ENCODE measurements at regions not wholly inside any gene's neighbourhood (a gene's known extent, or its start where the extent isn't known, plus 50 kb on each side); places are given as distances from the start of the nearest gene placed in this dataset.

GRCh38 chr7:153628406-153628805 lies 423.8 kb upstream of the DPP6 start:
- H3K9me3 ChIP-seq (replicated peaks in 1 of 2; ENCODE audit: control insufficient read depth in 2 of 2, insufficient read depth in 1 of 2, low read depth in 1 of 2, low read length in 2 of 2), result no peaks in the 10 kb centered on the region
- H3K4me1 ChIP-seq (ENCODE audit: control insufficient read depth in 2 of 2, insufficient read depth in 1 of 2, low read depth in 1 of 2, low read length in 2 of 2), result no peaks in the 10 kb centered on the region
- H2BK12ac ChIP-seq (ENCODE audit: low read length), result no peak overlapping the region
- H3K14ac ChIP-seq (ENCODE audit: low read length), result no peak overlapping the region
- no peak overlapping the region for H4K91ac ChIP-seq (ENCODE audit: low read depth, low read length, poor library complexity)
- H3K36me3 ChIP-seq (replicated peaks in 1 of 2; ENCODE audit: control insufficient read depth in 2 of 2, insufficient read depth in 2 of 2, low read length in 2 of 2), result no peaks in the 10 kb centered on the region
- no peak overlapping the region for H3K27ac ChIP-seq (replicated peaks; ENCODE audit: low read length)
- H3K4me3 ChIP-seq (ENCODE audit: low read length in 2 of 2), result no peak overlapping the region
- no peak overlapping the region for H2AK5ac ChIP-seq (ENCODE audit: low read depth, low read length)
- H2AFZ ChIP-seq (ENCODE audit: low read length), result no peak overlapping the region
- H3K23ac ChIP-seq (ENCODE audit: low read depth, low read length, poor library complexity), result no peak overlapping the region
- H3K27me3 ChIP-seq (ENCODE audit: control insufficient read depth in 3 of 3, insufficient read depth in 3 of 3, low read depth in 1 of 3, low read length in 3 of 3), result no peaks in the 10 kb centered on the region
- no peak for DNase-seq (ENCODE audit: low spot score)
- no peaks in the 10 kb centered on the region for H3K79me1 ChIP-seq (ENCODE audit: low read depth, low read length)
- no peak overlapping the region for H2BK15ac ChIP-seq (ENCODE audit: low read length)
- no CpG with 5 or more reads among the region's 6 CpGs for WGBS, 2 donors (ENCODE audit: extremely low coverage in 2 of 2, insufficient read length in 2 of 2, insufficient replicate concordance in 1 of 2)
- H3K4ac ChIP-seq (ENCODE audit: low read length), result no peak overlapping the region
- H3K9ac ChIP-seq (ENCODE audit: low read depth, low read length, poor library complexity), result no peak overlapping the region
- H3K4me2 ChIP-seq (ENCODE audit: insufficient read depth, low read length, poor library complexity, severe bottlenecking), result no peak overlapping the region
- H4K8ac ChIP-seq (ENCODE audit: low read depth, low read length), result no peak overlapping the region
- no peak overlapping the region for H3K18ac ChIP-seq (ENCODE audit: low read length)
- H2BK5ac ChIP-seq (ENCODE audit: low read length), result no peak overlapping the region
- no peak overlapping the region for H2BK120ac ChIP-seq (ENCODE audit: low read depth, low read length)

DNA sequence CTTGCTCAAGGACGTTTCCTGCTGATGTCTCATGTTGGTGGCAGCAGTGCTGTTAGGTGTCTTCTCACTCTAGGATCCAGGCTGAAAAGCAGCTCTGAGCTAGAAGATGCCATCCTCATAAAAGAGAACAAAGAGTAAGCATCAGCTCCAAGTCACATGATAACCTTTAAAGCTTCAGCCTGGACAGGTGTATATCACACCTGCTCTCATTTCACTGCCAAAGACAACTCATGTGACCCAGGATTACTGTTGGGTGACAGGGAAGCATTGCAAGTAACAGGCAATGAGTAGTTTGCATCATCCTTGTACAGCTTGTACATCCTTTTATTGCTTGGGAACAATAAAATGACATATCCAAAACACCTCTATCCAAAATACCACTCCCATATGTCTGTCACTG lies 423.4 kb upstream of the DPP6 start:
- Histone ChIP-seq H3K4ac (ENCODE audit: low read length) (no peak overlapping the region), H2BK12ac (ENCODE audit: low read length) (no peak overlapping the region), H2BK120ac (ENCODE audit: low read depth, low read length) (no peak overlapping the region), H2AK5ac (ENCODE audit: low read depth, low read length) (no peak overlapping the region), H3K23ac (ENCODE audit: low read depth, low read length, poor library complexity) (no peak overlapping the region), H3K9me3 (replicated peaks in 1 of 2; ENCODE audit: control insufficient read depth in 2 of 2, insufficient read depth in 1 of 2, low read depth in 1 of 2, low read length in 2 of 2) (no peaks in the 10 kb centered on the region), H3K27me3 (ENCODE audit: control insufficient read depth in 3 of 3, insufficient read depth in 3 of 3, low read depth in 1 of 3, low read length in 3 of 3) (no peaks in the 10 kb centered on the region), H3K4me3 (ENCODE audit: low read length in 2 of 2) (no peak overlapping the region), H3K27ac (replicated peaks; ENCODE audit: low read length) (no peak overlapping the region), H3K9ac (ENCODE audit: low read depth, low read length, poor library complexity) (no peak overlapping the region), H3K14ac (ENCODE audit: low read length) (no peak overlapping the region), H3K36me3 (replicated peaks in 1 of 2; ENCODE audit: control insufficient read depth in 2 of 2, insufficient read depth in 2 of 2, low read length in 2 of 2) (no peaks in the 10 kb centered on the region), H3K4me1 (ENCODE audit: control insufficient read depth in 2 of 2, insufficient read depth in 1 of 2, low read depth in 1 of 2, low read length in 2 of 2) (no peaks in the 10 kb centered on the region), H4K8ac (ENCODE audit: low read depth, low read length) (no peak overlapping the region), H2BK15ac (ENCODE audit: low read length) (no peak overlapping the region), H3K79me1 (ENCODE audit: low read depth, low read length) (no peaks in the 10 kb centered on the region), H4K91ac (ENCODE audit: low read depth, low read length, poor library complexity) (no peak overlapping the region), H3K18ac (ENCODE audit: low read length) (no peak overlapping the region), H2AFZ (ENCODE audit: low read length) (no peak overlapping the region), H3K4me2 (ENCODE audit: insufficient read depth, low read length, poor library complexity, severe bottlenecking) (no peak overlapping the region), H2BK5ac (ENCODE audit: low read length) (no peak overlapping the region)
- no peak for DNase-seq (ENCODE audit: low spot score)
- no CpG with 5 or more reads among the region's 1 CpG for WGBS, 2 donors (ENCODE audit: extremely low coverage in 2 of 2, insufficient read length in 2 of 2, insufficient replicate concordance in 1 of 2)

DNA sequence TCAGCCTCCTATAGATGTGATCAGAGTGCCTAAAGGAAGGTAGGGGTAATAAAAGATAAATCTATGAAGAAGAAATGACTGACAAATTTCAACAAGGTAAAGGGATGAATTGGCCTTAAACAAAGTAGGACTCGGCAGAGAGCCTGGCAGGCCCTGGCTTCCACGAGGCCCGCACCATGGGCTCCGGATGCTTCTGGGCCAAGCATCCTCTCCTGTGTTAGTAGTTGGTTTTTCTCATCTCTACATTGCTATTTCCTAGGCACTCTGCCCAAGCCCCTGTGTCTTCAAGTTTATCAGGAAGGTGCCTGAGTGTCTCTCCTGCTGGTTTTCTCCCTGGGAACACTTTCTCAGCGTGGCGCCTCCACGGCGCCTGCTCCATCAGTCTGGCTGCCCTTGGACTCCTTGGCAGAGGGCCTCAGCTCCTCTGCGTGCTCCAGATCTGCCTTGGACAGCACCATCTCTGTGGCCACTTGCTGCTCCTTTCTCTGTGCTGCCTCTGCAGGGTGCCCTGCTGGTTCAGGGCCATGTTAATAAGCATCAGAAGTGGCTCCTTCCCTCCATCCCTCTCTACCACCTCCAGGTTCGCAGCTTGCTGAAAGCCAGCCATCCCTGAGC lies 413.3 kb upstream of the DPP6 start:
- no peaks in the 10 kb centered on the region for H3K9me3 ChIP-seq (replicated peaks in 1 of 2; ENCODE audit: control insufficient read depth in 2 of 2, insufficient read depth in 1 of 2, low read depth in 1 of 2, low read length in 2 of 2)

DNA sequence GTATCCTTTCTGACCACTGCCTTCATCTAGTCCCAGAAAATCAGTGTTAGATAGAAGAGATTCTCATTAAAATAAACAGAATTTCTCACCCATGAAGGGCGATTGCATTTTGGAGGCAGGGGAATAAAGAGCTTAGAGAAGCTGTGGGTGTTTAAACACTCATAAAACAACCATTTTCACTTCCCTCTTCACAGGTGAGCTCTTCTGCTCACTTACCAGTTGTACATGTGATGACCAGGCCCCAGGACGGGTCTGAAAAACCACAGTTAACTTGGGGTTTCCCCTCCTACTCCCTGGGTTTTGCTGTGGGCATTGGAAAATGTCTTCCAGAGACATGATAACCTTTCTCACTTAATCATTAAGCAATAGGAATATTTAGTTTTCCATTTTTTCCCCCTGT lies 411.6 kb upstream of the DPP6 start:
- Histone ChIP-seq H3K4me2 (ENCODE audit: insufficient read depth, low read length, poor library complexity, severe bottlenecking) (no peak overlapping the region), H3K9ac (ENCODE audit: low read depth, low read length, poor library complexity) (no peak overlapping the region), H3K23ac (ENCODE audit: low read depth, low read length, poor library complexity) (no peak overlapping the region), H3K36me3 (replicated peaks in 1 of 2; ENCODE audit: control insufficient read depth in 2 of 2, insufficient read depth in 2 of 2, low read length in 2 of 2) (no peaks in the 10 kb centered on the region), H3K79me1 (ENCODE audit: low read depth, low read length) (no peaks in the 10 kb centered on the region), H4K91ac (ENCODE audit: low read depth, low read length, poor library complexity) (no peak overlapping the region), H2AFZ (ENCODE audit: low read length) (no peak overlapping the region), H3K4me3 (ENCODE audit: low read length in 2 of 2) (no peak overlapping the region), H4K8ac (ENCODE audit: low read depth, low read length) (no peak overlapping the region), H3K14ac (ENCODE audit: low read length) (no peak overlapping the region), H3K27ac (replicated peaks; ENCODE audit: low read length) (no peak overlapping the region), H3K18ac (ENCODE audit: low read length) (no peak overlapping the region), H2BK5ac (ENCODE audit: low read length) (no peak overlapping the region), H3K4ac (ENCODE audit: low read length) (no peak overlapping the region), H2BK15ac (ENCODE audit: low read length) (no peak overlapping the region), H2AK5ac (ENCODE audit: low read depth, low read length) (no peak overlapping the region), H2BK12ac (ENCODE audit: low read length) (no peak overlapping the region), H3K9me3 (replicated peaks in 1 of 2; ENCODE audit: control insufficient read depth in 2 of 2, insufficient read depth in 1 of 2, low read depth in 1 of 2, low read length in 2 of 2) (no peaks in the 10 kb centered on the region), H3K4me1 (ENCODE audit: control insufficient read depth in 2 of 2, insufficient read depth in 1 of 2, low read depth in 1 of 2, low read length in 2 of 2) (no peaks in the 10 kb centered on the region), H3K27me3 (ENCODE audit: control insufficient read depth in 3 of 3, insufficient read depth in 3 of 3, low read depth in 1 of 3, low read length in 3 of 3) (no peaks in the 10 kb centered on the region), H2BK120ac (ENCODE audit: low read depth, low read length) (no peak overlapping the region)
- WGBS, 2 donors (ENCODE audit: extremely low coverage in 2 of 2, insufficient read length in 2 of 2, insufficient replicate concordance in 1 of 2), result no CpG with 5 or more reads among the region's 2 CpGs
- no peak for DNase-seq (ENCODE audit: low spot score)

More for the DNA sequence above, 413.3 kb upstream of the DPP6 start:
- no peak overlapping the region for H3K4me3 ChIP-seq (ENCODE audit: low read length in 2 of 2)
- H2BK120ac ChIP-seq (ENCODE audit: low read depth, low read length), result no peak overlapping the region
- H3K27ac ChIP-seq (replicated peaks; ENCODE audit: low read length), result no peak overlapping the region
- no peak overlapping the region for H2AK5ac ChIP-seq (ENCODE audit: low read depth, low read length)
- WGBS, 2 donors (ENCODE audit: extremely low coverage in 2 of 2, insufficient read length in 2 of 2, insufficient replicate concordance in 1 of 2), result no CpG with 5 or more reads among the region's 10 CpGs
- no peak overlapping the region for H3K9ac ChIP-seq (ENCODE audit: low read depth, low read length, poor library complexity)
- H3K79me1 ChIP-seq (ENCODE audit: low read depth, low read length), result no peaks in the 10 kb centered on the region
- no peak overlapping the region for H3K23ac ChIP-seq (ENCODE audit: low read depth, low read length, poor library complexity)
- H3K18ac ChIP-seq (ENCODE audit: low read length), result peak overlapping the region; percentile 8
- no peak overlapping the region for H3K4ac ChIP-seq (ENCODE audit: low read length)
- no peaks in the 10 kb centered on the region for H3K36me3 ChIP-seq (replicated peaks in 1 of 2; ENCODE audit: control insufficient read depth in 2 of 2, insufficient read depth in 2 of 2, low read length in 2 of 2)
- H2BK5ac ChIP-seq (ENCODE audit: low read length), result no peak overlapping the region
- H2BK12ac ChIP-seq (ENCODE audit: low read length), result no peak overlapping the region
- no peak overlapping the region for H3K14ac ChIP-seq (ENCODE audit: low read length)
- no peak overlapping the region for H2AFZ ChIP-seq (ENCODE audit: low read length)
- H4K8ac ChIP-seq (ENCODE audit: low read depth, low read length), result no peak overlapping the region
- no peak overlapping the region for H2BK15ac ChIP-seq (ENCODE audit: low read length)
- H3K4me2 ChIP-seq (ENCODE audit: insufficient read depth, low read length, poor library complexity, severe bottlenecking), result no peak overlapping the region
- H3K4me1 ChIP-seq (ENCODE audit: control insufficient read depth in 2 of 2, insufficient read depth in 1 of 2, low read depth in 1 of 2, low read length in 2 of 2), result no peaks in the 10 kb centered on the region
- DNase-seq (ENCODE audit: low spot score), result no peak
- no peak overlapping the region for H4K91ac ChIP-seq (ENCODE audit: low read depth, low read length, poor library complexity)
- no peaks in the 10 kb centered on the region for H3K27me3 ChIP-seq (ENCODE audit: control insufficient read depth in 3 of 3, insufficient read depth in 3 of 3, low read depth in 1 of 3, low read length in 3 of 3)

Data from neuronal stem cell (in vitro differentiated cells).